ENCODE measurements at regions not wholly inside any gene's neighbourhood (a gene's known extent, or its start where the extent isn't known, plus 50 kb on each side); places are given as distances from the start of the nearest gene placed in this dataset.

- DNase-seq (ENCODE audit: insufficient read length, low spot score): no peak
- FAIRE-seq: no peak
- TF ChIP-seq POLR2A (IDR thresholded peaks at IDR 0.05; ENCODE audit: low read depth, low read length) (no peak), PAX5 (IDR thresholded peaks at IDR 0.05; ENCODE audit: insufficient read depth, low read length, severe bottlenecking) (no peak), POLR2AphosphoS5 (IDR thresholded peaks at IDR 0.05; ENCODE audit: low read depth, low read length) (no peak), TAF1 (IDR thresholded peaks at IDR 0.05; ENCODE audit: low read depth, low read length) (no peak)
Observed at GRCh38 chr6:45775026-45775697, 240.5 kb downstream of the CLIC5 start.

GRCh38 chr6:45773906-45774305, 241.8 kb downstream of the CLIC5 start:
- FAIRE-seq: no peak
- TF ChIP-seq POU2F2 (IDR thresholded peaks at IDR 0.05; ENCODE audit: low read depth, low read length) (no peak), TAF1 (IDR thresholded peaks at IDR 0.05; ENCODE audit: low read depth, low read length) (no peak), SPI1 (IDR thresholded peaks at IDR 0.05; ENCODE audit: low read depth, low read length) (no peak), POLR2A (IDR thresholded peaks at IDR 0.05; ENCODE audit: low read depth, low read length) (no peak), POLR2AphosphoS5 (IDR thresholded peaks at IDR 0.05; ENCODE audit: low read depth, low read length) (no peak), PAX5 (IDR thresholded peaks at IDR 0.05; ENCODE audit: insufficient read depth, low read length, severe bottlenecking) (no peak)
- DNase-seq (ENCODE audit: insufficient read length, low spot score): no peak

- TF ChIP-seq TAF1 (IDR thresholded peaks at IDR 0.05; ENCODE audit: low read depth, low read length): no peak
- TF ChIP-seq POLR2AphosphoS5 (IDR thresholded peaks at IDR 0.05; ENCODE audit: low read depth, low read length): no peak
- no peak for TF ChIP-seq SPI1 (IDR thresholded peaks at IDR 0.05; ENCODE audit: low read depth, low read length)
- FAIRE-seq (no peak), DNase-seq (ENCODE audit: insufficient read length, low spot score) (no peak)
Observed at GRCh38 chr6:45772886-45773495, 242.7 kb downstream of the CLIC5 start.

GRCh38 chr6:45772051-45772450, 243.6 kb downstream of the CLIC5 start:
- TF ChIP-seq PAX5 (IDR thresholded peaks at IDR 0.05; ENCODE audit: insufficient read depth, low read length, severe bottlenecking) (no peak), TAF1 (IDR thresholded peaks at IDR 0.05; ENCODE audit: low read depth, low read length) (no peak), POLR2AphosphoS5 (IDR thresholded peaks at IDR 0.05; ENCODE audit: low read depth, low read length) (no peak), SPI1 (IDR thresholded peaks at IDR 0.05; ENCODE audit: low read depth, low read length) (no peak), POLR2A (IDR thresholded peaks at IDR 0.05; ENCODE audit: low read depth, low read length) (no peak), POU2F2 (IDR thresholded peaks at IDR 0.05; ENCODE audit: low read depth, low read length) (no peak)
- FAIRE-seq: no peak
- no peak for DNase-seq (ENCODE audit: insufficient read length, low spot score)

- DNase-seq (ENCODE audit: insufficient read length, low spot score) (no peak), FAIRE-seq (no peak)
- no peak for TF ChIP-seq PAX5 (IDR thresholded peaks at IDR 0.05; ENCODE audit: insufficient read depth, low read length, severe bottlenecking)
- TF ChIP-seq TAF1 (IDR thresholded peaks at IDR 0.05; ENCODE audit: low read depth, low read length): no peak
- TF ChIP-seq POLR2A (IDR thresholded peaks at IDR 0.05; ENCODE audit: low read depth, low read length): no peak
- TF ChIP-seq SPI1 (IDR thresholded peaks at IDR 0.05; ENCODE audit: low read depth, low read length): no peak
- no peak for TF ChIP-seq POLR2AphosphoS5 (IDR thresholded peaks at IDR 0.05; ENCODE audit: low read depth, low read length)
- TF ChIP-seq POU2F2 (IDR thresholded peaks at IDR 0.05; ENCODE audit: low read depth, low read length): no peak
Observed at GRCh38 chr6:45763281-45763680, 252.4 kb downstream of the CLIC5 start.

GRCh38 chr6:45759472-45759810, 256.2 kb downstream of the CLIC5 start:
- FAIRE-seq: no peak
- no peak for DNase-seq (ENCODE audit: insufficient read length, low spot score)
- TF ChIP-seq PAX5 (IDR thresholded peaks at IDR 0.05; ENCODE audit: insufficient read depth, low read length, severe bottlenecking) (no peak), TAF1 (IDR thresholded peaks at IDR 0.05; ENCODE audit: low read depth, low read length) (no peak), POLR2AphosphoS5 (IDR thresholded peaks at IDR 0.05; ENCODE audit: low read depth, low read length) (no peak), POU2F2 (IDR thresholded peaks at IDR 0.05; ENCODE audit: low read depth, low read length) (no peak), SPI1 (IDR thresholded peaks at IDR 0.05; ENCODE audit: low read depth, low read length) (no peak), POLR2A (IDR thresholded peaks at IDR 0.05; ENCODE audit: low read depth, low read length) (no peak)

- FAIRE-seq: no peak
- TF ChIP-seq SPI1 (IDR thresholded peaks at IDR 0.05; ENCODE audit: low read depth, low read length): no peak
- TF ChIP-seq PAX5 (IDR thresholded peaks at IDR 0.05; ENCODE audit: insufficient read depth, low read length, severe bottlenecking): no peak
- no peak for TF ChIP-seq POU2F2 (IDR thresholded peaks at IDR 0.05; ENCODE audit: low read depth, low read length)
- TF ChIP-seq POLR2AphosphoS5 (IDR thresholded peaks at IDR 0.05; ENCODE audit: low read depth, low read length): no peak
- no peak for TF ChIP-seq POLR2A (IDR thresholded peaks at IDR 0.05; ENCODE audit: low read depth, low read length)
- no peak for TF ChIP-seq TAF1 (IDR thresholded peaks at IDR 0.05; ENCODE audit: low read depth, low read length)
- DNase-seq (ENCODE audit: insufficient read length, low spot score): no peak
Observed at GRCh38 chr6:45758787-45759471, 256.7 kb downstream of the CLIC5 start.

- no peak for TF ChIP-seq POLR2AphosphoS5 (IDR thresholded peaks at IDR 0.05; ENCODE audit: low read depth, low read length)
- TF ChIP-seq POU2F2 (IDR thresholded peaks at IDR 0.05; ENCODE audit: low read depth, low read length): no peak
- TF ChIP-seq POLR2A (IDR thresholded peaks at IDR 0.05; ENCODE audit: low read depth, low read length): no peak
- no peak for TF ChIP-seq SPI1 (IDR thresholded peaks at IDR 0.05; ENCODE audit: low read depth, low read length)
- TF ChIP-seq TAF1 (IDR thresholded peaks at IDR 0.05; ENCODE audit: low read depth, low read length): no peak
- TF ChIP-seq PAX5 (IDR thresholded peaks at IDR 0.05; ENCODE audit: insufficient read depth, low read length, severe bottlenecking): no peak
- FAIRE-seq: no peak
- no peak for DNase-seq (ENCODE audit: insufficient read length, low spot score)
Observed at GRCh38 chr6:45757443-45758130, 258.1 kb downstream of the CLIC5 start.

GRCh38 chr6:45756606-45757005, 259.1 kb downstream of the CLIC5 start:
- no peak for DNase-seq (ENCODE audit: insufficient read length, low spot score)
- no peak for FAIRE-seq
- TF ChIP-seq TAF1 (IDR thresholded peaks at IDR 0.05; ENCODE audit: low read depth, low read length): no peak
- TF ChIP-seq POU2F2 (IDR thresholded peaks at IDR 0.05; ENCODE audit: low read depth, low read length): no peak
- TF ChIP-seq PAX5 (IDR thresholded peaks at IDR 0.05; ENCODE audit: insufficient read depth, low read length, severe bottlenecking): no peak
- TF ChIP-seq POLR2AphosphoS5 (IDR thresholded peaks at IDR 0.05; ENCODE audit: low read depth, low read length): no peak
- no peak for TF ChIP-seq POLR2A (IDR thresholded peaks at IDR 0.05; ENCODE audit: low read depth, low read length)
- TF ChIP-seq SPI1 (IDR thresholded peaks at IDR 0.05; ENCODE audit: low read depth, low read length): no peak

Data from GM12891 (cell line).